K562 (cell line): ENCODE measurements at regions not wholly inside any gene's neighbourhood (a gene's known extent, or its start where the extent isn't known, plus 50 kb on each side); places are given as distances from the start of the nearest gene placed in this dataset.
"Not testable (repeated sequence)": the region's sequence is repeated elsewhere in the genome, so short reads cannot be mapped to it uniquely, and the experiment has no call there.

Experiments used
- ATF7 ChIP-seq: fragments of 450-650 bp; IDR thresholded peaks from 2 replicates; pipeline ENCODE4 v1.7.1; 2014; ENCODE audit warnings: mild to moderate bottlenecking, moderate library complexity
- CTCF ChIP-seq, 3 experiments: IDR thresholded peaks in 2 of 3; conservative IDR thresholded peaks in 1 of 3; 2 replicates each; pipeline ENCODE4 v1.5.1; 2011 to 2012; ENCODE audit warnings: low read length in 3 of 3, mild to moderate bottlenecking in 3 of 3, control low read depth in 2 of 3, improper control_type of control experiment in 1 of 3, inconsistent platforms in 1 of 3, low read depth in 1 of 3, mixed read lengths in 1 of 3, moderate library complexity in 1 of 3; ENCODE audit not compliant: insufficient read depth in 2 of 3
- ELK1 ChIP-seq: sonication (generic); formaldehyde crosslinking; IDR thresholded peaks from 2 replicates; pipeline ENCODE4 v1.8.1; 2022; ENCODE audit warnings: missing genetic modification reagents
- HIVEP1 ChIP-seq: fragments of 250-450 bp; sonication (Bioruptor Pico); IDR thresholded peaks from 2 replicates; pipeline ENCODE4 v1.4.0; 2020; ENCODE audit warnings: mild to moderate bottlenecking
- KAT7 ChIP-seq: sonication (generic); formaldehyde crosslinking; IDR thresholded peaks from 2 replicates; pipeline ENCODE4 v1.8.0; 2022; ENCODE audit warnings: missing genetic modification reagents, mild to moderate bottlenecking, borderline replicate concordance
- PRDM10 ChIP-seq: fragments of 450-650 bp; IDR thresholded peaks from 2 replicates; pipeline ENCODE4 v1.6.1; 2018; ENCODE audit not compliant: partially characterized antibody
- RREB1 ChIP-seq: fragments of 250-450 bp; sonication (Bioruptor Pico); IDR thresholded peaks from 2 replicates; pipeline ENCODE4 v1.4.0; 2020
- SMC3 ChIP-seq: conservative IDR thresholded peaks from 2 replicates; pipeline ENCODE4 v1.6.1; 2011; ENCODE audit warnings: low read depth, low read length, improper control_type of control experiment; ENCODE audit not compliant: insufficient read depth

GRCh38 chr11:37145434-37145833, 547.4 kb upstream of the RAG2 start:
- TF ChIP-seq SMC3; ATF7; KAT7 (CRISPR knock-in tag); ELK1 (CRISPR knock-in tag); PRDM10; RREB1 (CRISPR knock-in tag); CTCF (IDR thresholded peaks at IDR 0.05 in 2 of 3, conservative IDR thresholded peaks at IDR 0.05 in 1 of 3; ENCODE audit: insufficient read depth in 2 of 3, low read depth in 1 of 3, low read length in 3 of 3); HIVEP1 (CRISPR knock-in tag): not testable (repeated sequence)
